Skeletal muscle tissue (tissue), 4 donors: ENCODE measurements at regions not wholly inside any gene's neighbourhood (a gene's known extent, or its start where the extent isn't known, plus 50 kb on each side); places are given as distances from the start of the nearest gene placed in this dataset. TPM values are rescaled to one million over a fixed set of nuclear protein-coding genes. Genes with fewer than 3 reads are reported as not detected.

Experiments
- H3K27ac ChIP-seq: one replicate; pipeline ENCODE4 v1.7.0; 2013; ENCODE audit warnings: mild to moderate bottlenecking, low read depth, low read length, inconsistent platforms
- H3K27me3 ChIP-seq, 3 donors: one replicate each; pipeline ENCODE4 v1.7.0; 2013; ENCODE audit warnings: low read length in 3 of 3; ENCODE audit not compliant: control insufficient read depth in 3 of 3, insufficient read depth in 3 of 3
- H3K36me3 ChIP-seq, 3 donors: one replicate each; pipeline ENCODE4 v1.7.0; 2013; ENCODE audit warnings: low read length in 3 of 3; ENCODE audit not compliant: control insufficient read depth in 3 of 3, insufficient read depth in 3 of 3
- H3K4me1 ChIP-seq, 3 donors: one replicate each; pipeline ENCODE4 v1.7.0; 2013; ENCODE audit warnings: low read length in 3 of 3, mild to moderate bottlenecking in 3 of 3; ENCODE audit not compliant: control insufficient read depth in 3 of 3, insufficient read depth in 3 of 3
- H3K4me3 ChIP-seq, 3 donors: one replicate each; pipeline ENCODE4 v1.7.0; 2013; ENCODE audit warnings: low read length in 3 of 3
- H3K9ac ChIP-seq, 3 donors: one replicate each; pipeline ENCODE4 v1.7.0; 2013; ENCODE audit warnings: low read length in 3 of 3, mild to moderate bottlenecking in 3 of 3, moderate library complexity in 2 of 3, low read depth in 1 of 3
- H3K9me3 ChIP-seq, 3 donors: one replicate each; pipeline ENCODE4 v1.7.0; 2013; ENCODE audit warnings: low read length in 3 of 3; ENCODE audit not compliant: control insufficient read depth in 3 of 3
- small RNA-seq: library from RNA; depleted of rRNA; stranded (forward); fragments of <200 nt; gene quantifications from one replicate; pipeline ENCODE3, GENCODE V24; 2014
- donor health status: Osteomylitis.

- H3K4me3 ChIP-seq, result no peak overlapping the region
- no peaks in the 10 kb centered on the region for H3K9me3 ChIP-seq
- H3K27me3 ChIP-seq, result no peaks in the 10 kb centered on the region
- H3K4me1 ChIP-seq, result no peaks in the 10 kb centered on the region
- H3K36me3 ChIP-seq, result no peaks in the 10 kb centered on the region
- H3K9ac ChIP-seq, result no peak overlapping the region
- no peak overlapping the region for H3K27ac ChIP-seq
These were observed 67.0 kb upstream of the C1orf21 start for GRCh38 chr1:184319879-184320278.

DNA sequence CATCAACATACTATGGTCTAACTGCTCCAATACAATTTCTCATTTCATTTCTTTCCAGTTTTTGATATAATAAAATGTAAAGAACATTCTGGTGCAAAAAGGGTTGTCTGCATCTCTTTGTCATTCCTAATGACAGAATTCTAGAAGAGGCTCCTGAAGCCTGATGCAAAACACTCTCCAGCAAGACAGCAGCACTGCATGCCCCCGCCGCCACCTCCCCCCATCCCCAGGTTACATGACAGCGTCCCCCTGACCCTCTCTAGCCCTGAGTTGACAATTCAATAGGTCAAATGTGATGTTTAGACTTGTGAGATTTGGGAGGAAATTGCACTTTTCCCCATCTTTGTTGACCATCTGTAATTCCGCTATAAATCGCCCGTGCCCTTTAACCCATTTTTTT is 64.6 kb upstream of the C1orf21 start:
- H3K27ac ChIP-seq, result no peak overlapping the region
- H3K9ac ChIP-seq, result no peak overlapping the region
- no peak overlapping the region for H3K4me3 ChIP-seq
- H3K9me3 ChIP-seq, result no peaks in the 10 kb centered on the region
- no peaks in the 10 kb centered on the region for H3K27me3 ChIP-seq
- no peaks in the 10 kb centered on the region for H3K4me1 ChIP-seq
- H3K36me3 ChIP-seq, result no peaks in the 10 kb centered on the region

- Histone ChIP-seq H3K9ac (no peak overlapping the region), H3K36me3 (no peaks in the 10 kb centered on the region), H3K4me1 (no peaks in the 10 kb centered on the region), H3K27ac (no peak overlapping the region), H3K27me3 (no peaks in the 10 kb centered on the region), H3K4me3 (no peak overlapping the region), H3K9me3 (no peaks in the 10 kb centered on the region)
These were observed 61.9 kb upstream of the C1orf21 start for GRCh38 chr1:184324972-184325371.

DNA sequence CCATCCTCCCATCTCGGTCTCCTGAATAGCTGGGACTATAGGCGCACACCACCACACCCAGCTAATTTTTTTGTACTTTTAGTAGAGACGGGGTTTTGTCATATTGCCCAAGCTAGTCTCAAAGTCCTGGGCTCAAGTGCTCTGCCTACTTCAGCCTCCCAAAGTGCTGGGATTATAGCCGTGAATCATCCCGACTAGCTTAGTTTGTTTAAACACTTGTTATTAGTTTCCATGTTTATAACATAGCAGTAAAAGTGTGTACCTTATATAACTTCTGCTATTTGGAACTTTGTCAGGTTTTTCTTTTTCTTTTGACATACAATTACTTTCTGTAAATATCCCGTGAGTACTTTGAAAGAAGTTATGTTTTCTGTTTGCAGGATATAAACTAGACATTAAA is 60.6 kb upstream of the C1orf21 start:
- Histone ChIP-seq H3K9me3 (no peaks in the 10 kb centered on the region), H3K27me3 (no peaks in the 10 kb centered on the region), H3K4me3 (no peak overlapping the region), H3K4me1 (peaks cover 0 to 3% (median 2%) of the 10 kb centered on the region in 3 donors), H3K9ac (no peak overlapping the region), H3K36me3 (no peaks in the 10 kb centered on the region), H3K27ac (no peak overlapping the region)

DNA sequence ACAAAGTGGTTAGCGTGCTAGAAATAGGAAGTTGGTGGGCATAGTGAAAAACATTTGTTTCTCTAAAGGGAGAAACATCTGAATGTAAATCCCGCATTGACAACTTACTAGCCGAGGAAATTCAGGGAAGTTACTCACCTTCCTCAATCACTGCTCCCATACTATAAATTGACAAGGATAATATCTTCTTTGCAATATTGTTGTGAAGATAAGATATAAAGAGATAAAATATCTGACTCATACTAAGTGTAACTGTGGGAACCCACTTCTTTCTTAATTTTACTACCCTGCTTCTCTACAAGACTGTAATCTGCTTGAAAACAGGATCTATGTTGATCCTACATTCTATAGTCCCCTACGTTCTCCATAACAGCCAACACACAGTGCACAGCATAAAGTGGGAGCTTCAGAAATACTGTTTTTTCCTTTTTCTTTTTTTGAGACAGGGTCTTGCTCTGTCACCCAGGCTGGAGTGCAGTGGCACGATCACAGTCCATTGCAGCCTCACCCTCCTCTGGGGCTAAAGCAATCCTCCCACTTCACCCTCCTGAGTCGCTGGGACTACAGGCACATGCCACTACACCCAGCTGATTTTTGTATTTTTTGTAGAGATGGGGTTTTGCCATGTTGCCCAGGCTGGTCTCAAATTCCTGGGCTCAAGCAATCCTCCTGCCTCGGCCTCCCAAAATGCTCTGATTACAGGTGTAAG is 57.4 kb upstream of the C1orf21 start:
- Histone ChIP-seq H3K4me3 (no peak overlapping the region), H3K4me1 (peaks cover 0 to 3% (median 2%) of the 10 kb centered on the region in 3 donors), H3K36me3 (no peaks in the 10 kb centered on the region), H3K9ac (no peak overlapping the region), H3K9me3 (no peaks in the 10 kb centered on the region), H3K27ac (no peak overlapping the region), H3K27me3 (no peaks in the 10 kb centered on the region)

DNA sequence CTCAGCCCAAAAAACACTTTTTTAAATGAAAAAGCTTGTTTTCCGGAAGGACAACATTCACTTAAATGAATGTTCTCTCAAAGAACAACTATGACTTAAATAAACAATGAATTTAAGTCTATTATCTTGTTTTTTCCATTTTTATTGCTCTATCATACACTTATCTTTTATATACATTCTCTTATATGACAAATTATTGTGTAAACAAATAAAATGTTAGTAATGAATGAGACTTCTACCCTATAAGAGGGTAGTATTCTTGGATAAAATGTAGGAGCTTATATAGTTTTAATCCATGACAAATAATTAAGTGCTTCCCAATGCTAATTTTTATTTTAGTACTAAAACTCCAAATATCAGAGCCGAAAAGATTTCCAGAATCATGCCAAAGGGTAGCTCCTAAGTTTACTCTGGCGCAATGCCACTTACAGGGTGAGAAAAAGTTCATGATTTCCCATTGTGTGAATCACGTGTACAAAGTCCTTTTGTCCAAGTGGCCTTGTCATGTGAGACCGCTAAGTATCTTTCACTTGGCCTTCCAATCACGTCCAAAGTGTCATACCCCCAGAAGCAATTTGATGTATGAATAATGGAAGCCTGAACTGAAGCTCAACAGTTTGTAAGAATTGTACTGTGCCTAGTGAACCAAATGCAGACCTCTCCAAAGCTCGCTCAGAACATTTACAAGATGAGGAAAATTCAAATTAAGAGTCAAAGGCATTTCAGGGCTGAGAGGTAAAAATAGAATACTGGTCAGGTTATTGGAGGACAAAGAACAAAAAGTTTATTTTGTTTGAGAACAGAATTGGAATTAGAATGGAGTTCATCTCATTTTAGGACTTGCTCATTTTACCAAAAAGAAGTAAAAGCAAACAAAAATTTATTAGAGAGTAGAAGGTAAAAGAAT is 56.6 kb upstream of the C1orf21 start:
- Histone ChIP-seq H3K9me3 (no peaks in the 10 kb centered on the region), H3K36me3 (no peaks in the 10 kb centered on the region), H3K4me1 (peaks cover 0 to 3% (median 2%) of the 10 kb centered on the region in 3 donors), H3K27me3 (no peaks in the 10 kb centered on the region), H3K9ac (no peak overlapping the region), H3K4me3 (peak overlapping the region in 1 of 3 donors; percentile 25), H3K27ac (no peak overlapping the region)

GRCh38 chr1:184330875-184331274 is 56.0 kb upstream of the C1orf21 start:
- H3K4me1 ChIP-seq, result peaks cover 0 to 3% (median 2%) of the 10 kb centered on the region in 3 donors

More at GRCh38 chr1:184330875-184331274, 56.0 kb upstream of the C1orf21 start:
- H3K27ac ChIP-seq, result no peak overlapping the region
- H3K9ac ChIP-seq, result no peak overlapping the region
- H3K36me3 ChIP-seq, result no peaks in the 10 kb centered on the region
- no peaks in the 10 kb centered on the region for H3K27me3 ChIP-seq
- no peak overlapping the region for H3K4me3 ChIP-seq
- H3K9me3 ChIP-seq, result no peaks in the 10 kb centered on the region

Small RNAs in the stretch of these regions (small RNA-seq; reads per million reads assigned to genes)
- gene RF00019, result not detected
